GM12892 (cell line): ENCODE measurements at regions not wholly inside any gene's neighbourhood (a gene's known extent, or its start where the extent isn't known, plus 50 kb on each side); places are given as distances from the start of the nearest gene placed in this dataset.

Source experiments
- POLR2A ChIP-seq: IDR thresholded peaks from 2 replicates; pipeline ENCODE4 v1.6.1; 2011; ENCODE audit warnings: low read depth, low read length, control low read depth
- POLR2AphosphoS5 ChIP-seq: IDR thresholded peaks from 2 replicates; pipeline ENCODE4 v1.6.1; 2011; ENCODE audit warnings: low read depth, low read length, control low read depth
- TAF1 ChIP-seq: IDR thresholded peaks from 2 replicates; pipeline ENCODE4 v1.6.1; 2011; ENCODE audit warnings: low read depth, mild to moderate bottlenecking, control low read depth, low read length, borderline replicate concordance

- TF ChIP-seq POLR2A (no peak), POLR2AphosphoS5 (no peak), TAF1 (no peak)
These were observed 292.9 kb upstream of the RORA start for GRCh38 chr15:61521953-61522352.
